Activated naive CD8-positive, alpha-beta T cell (primary cell): ENCODE measurements at regions not wholly inside any gene's neighbourhood (a gene's known extent, or its start where the extent isn't known, plus 50 kb on each side); places are given as distances from the start of the nearest gene placed in this dataset.

ENCODE experiments used
- H3K27ac Mint-ChIP-seq: one replicate; pipeline ENCODE4 v1.8.0; 2021; ENCODE audit warnings: mixed read lengths
- H3K27me3 Mint-ChIP-seq: one replicate; pipeline ENCODE4 v1.8.0; 2021; ENCODE audit warnings: mixed read lengths
- H3K36me3 Mint-ChIP-seq: one replicate; pipeline ENCODE4 v1.8.0; 2021; ENCODE audit warnings: mixed read lengths
- H3K4me1 Mint-ChIP-seq: one replicate; pipeline ENCODE4 v1.8.0; 2021; ENCODE audit warnings: low read depth, mixed read lengths
- H3K4me3 Mint-ChIP-seq: one replicate; pipeline ENCODE4 v1.8.0; 2021; ENCODE audit warnings: mild to moderate bottlenecking, mixed read lengths
- H3K9me3 Mint-ChIP-seq: one replicate; pipeline ENCODE4 v1.8.0; 2021; ENCODE audit warnings: low read depth, mixed read lengths

DNA sequence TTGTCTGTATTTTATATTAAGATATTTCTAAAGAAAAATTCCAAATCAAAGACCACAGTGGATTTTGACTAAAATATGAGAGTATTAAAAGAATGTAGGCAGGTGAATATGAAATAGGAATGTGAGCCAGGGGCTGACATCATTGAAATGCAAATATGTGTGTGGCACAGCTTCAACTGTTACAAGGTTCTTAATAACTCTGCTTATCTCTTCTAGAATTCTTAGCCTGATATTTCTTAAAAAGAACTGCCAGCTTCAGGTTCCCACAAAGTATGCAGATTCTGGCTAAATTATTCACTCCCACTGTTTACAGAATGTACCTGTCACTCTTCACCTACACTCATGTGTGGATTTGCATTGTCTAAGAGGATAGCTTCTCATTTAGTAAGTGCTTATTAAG, 274.4 kb downstream of the DIRAS2 start:
- Mint-ChIP-seq H3K4me3 (no peak overlapping the region), H3K27ac (no peak overlapping the region), H3K27me3 (peaks cover 16% of the 10 kb centered on the region), H3K9me3 (no peaks in the 10 kb centered on the region), H3K4me1 (no peaks in the 10 kb centered on the region), H3K36me3 (no peaks in the 10 kb centered on the region)

DNA sequence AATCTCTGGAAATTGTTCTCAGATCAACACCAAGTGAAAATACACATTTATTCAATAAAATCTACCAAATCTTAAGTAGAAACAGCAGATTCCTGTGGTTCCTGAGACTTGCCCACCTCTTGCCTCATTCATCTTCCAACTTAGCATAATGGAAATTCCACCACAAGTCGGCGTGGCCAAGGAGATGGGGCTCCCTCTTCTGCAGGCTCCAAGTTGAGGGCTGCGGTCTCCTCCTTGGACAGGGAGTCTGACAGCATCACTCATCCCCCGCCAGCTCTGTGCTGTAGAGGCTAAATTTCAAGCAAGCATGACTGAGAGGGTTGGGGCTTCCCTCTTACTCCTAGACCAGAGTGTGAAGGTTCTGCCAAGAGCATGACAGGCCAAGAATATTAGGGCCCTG, 273.7 kb downstream of the DIRAS2 start:
- Mint-ChIP-seq H3K9me3 (no peaks in the 10 kb centered on the region), H3K27ac (no peak overlapping the region), H3K27me3 (peaks cover 13% of the 10 kb centered on the region), H3K4me1 (no peaks in the 10 kb centered on the region), H3K4me3 (no peak overlapping the region), H3K36me3 (no peaks in the 10 kb centered on the region)

DNA sequence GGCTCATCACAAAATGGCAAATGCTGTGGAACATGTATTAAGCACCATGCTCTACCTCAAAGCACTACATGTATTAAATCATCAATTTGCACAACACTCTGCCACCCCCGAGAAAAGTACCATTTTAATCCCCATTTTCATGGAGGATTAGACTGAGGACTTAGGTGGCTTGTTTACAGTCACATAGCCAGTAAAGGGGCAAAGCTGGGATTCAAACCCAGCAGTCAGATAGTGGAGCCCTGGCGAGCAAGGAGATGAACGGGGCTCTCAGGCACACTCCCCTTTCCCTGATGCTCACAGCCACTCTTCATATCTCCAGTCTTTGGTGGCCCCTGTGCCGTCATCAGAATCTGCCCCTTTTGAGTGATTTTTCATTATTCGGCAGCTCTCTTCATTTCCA, 262.9 kb downstream of the DIRAS2 start:
- Mint-ChIP-seq H3K4me3 (no peak overlapping the region), H3K9me3 (no peaks in the 10 kb centered on the region), H3K27ac (no peak overlapping the region), H3K36me3 (no peaks in the 10 kb centered on the region), H3K27me3 (peaks cover 15% of the 10 kb centered on the region), H3K4me1 (no peaks in the 10 kb centered on the region)

DNA sequence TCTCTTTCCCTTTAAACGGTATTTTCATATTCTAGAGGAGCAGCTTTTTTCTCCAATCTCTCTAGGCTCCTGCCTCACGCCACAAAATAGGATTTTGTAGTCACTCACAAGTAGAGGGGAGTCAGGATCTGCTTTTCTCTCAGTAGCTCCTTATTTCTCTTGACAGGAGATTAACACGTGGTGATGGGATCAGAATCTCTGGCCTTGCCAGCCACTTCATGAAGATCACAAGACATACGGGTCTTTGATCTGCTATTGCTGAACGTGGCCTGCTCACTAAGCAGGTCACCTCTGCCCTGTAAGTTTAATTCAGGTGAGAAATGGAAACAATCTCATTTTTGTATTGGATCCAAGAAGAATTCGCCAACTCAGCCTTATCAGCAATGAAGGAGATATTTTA, 257.5 kb downstream of the DIRAS2 start:
- Mint-ChIP-seq H3K4me3 (no peak overlapping the region), H3K9me3 (no peaks in the 10 kb centered on the region), H3K27me3 (peaks cover 18% of the 10 kb centered on the region), H3K4me1 (no peaks in the 10 kb centered on the region), H3K27ac (no peak overlapping the region), H3K36me3 (no peaks in the 10 kb centered on the region)

DNA sequence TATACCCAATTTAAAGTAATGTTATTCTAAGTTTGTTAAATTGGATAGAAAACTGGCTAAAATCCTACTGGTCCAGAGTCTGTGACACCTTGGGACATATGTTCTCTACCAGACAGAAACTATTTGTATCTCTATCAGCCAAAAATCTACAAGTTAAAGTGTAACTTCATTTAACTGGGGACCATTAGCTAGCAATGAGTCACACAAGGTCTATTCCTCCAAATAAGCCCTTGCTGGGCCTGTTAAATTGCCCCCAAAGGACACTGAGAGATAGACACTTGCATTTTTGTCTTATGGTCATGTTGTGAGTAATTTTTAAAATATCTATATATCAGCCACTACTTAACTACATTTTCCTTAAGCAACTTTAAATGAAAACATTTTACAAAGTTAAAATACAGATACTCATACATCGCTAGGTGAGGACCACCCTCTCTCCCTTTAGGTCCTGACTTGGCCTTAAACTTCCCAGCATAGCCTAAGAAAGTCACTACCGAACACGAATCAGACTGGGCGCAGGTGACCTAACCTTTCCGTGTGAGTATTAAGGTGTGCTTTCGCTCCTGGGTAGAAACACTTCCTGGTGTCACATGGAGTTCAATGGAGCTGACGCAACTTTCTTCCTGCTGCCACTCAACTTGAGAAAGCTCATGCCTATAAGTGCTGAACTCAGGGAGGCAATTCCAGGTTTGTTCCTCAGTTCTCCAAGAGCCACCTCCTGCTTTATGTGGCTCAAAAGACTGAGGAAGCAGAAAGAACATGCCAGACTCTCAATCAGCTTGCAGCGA, 249.1 kb downstream of the DIRAS2 start:
- Mint-ChIP-seq H3K4me1 (no peaks in the 10 kb centered on the region), H3K36me3 (no peaks in the 10 kb centered on the region)

DNA sequence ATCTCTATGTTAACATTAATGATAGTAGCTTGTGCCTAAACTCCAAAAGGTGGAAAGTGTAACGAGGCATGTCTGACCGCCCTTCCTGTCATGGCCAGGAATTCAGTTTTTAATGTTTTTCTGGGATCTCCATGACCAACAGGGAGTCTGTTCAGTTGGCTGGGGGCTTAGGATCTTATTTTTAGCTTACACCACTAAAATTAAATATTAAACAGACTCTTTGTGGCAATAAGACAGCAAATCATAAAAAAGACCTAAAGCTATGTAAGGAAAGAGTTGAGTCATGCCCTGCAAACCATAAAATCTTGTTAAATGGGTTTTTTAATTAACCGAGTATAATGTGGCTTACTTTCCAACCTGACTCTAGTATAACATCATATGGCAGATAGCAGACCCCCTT, 247.8 kb downstream of the DIRAS2 start:
- Mint-ChIP-seq H3K4me1 (no peaks in the 10 kb centered on the region), H3K27ac (no peak overlapping the region), H3K36me3 (no peaks in the 10 kb centered on the region), H3K27me3 (peaks cover 13% of the 10 kb centered on the region), H3K9me3 (no peaks in the 10 kb centered on the region), H3K4me3 (no peak overlapping the region)

More for the DNA sequence above, 249.1 kb downstream of the DIRAS2 start:
- H3K4me3 Mint-ChIP-seq = no peak overlapping the region
- H3K27me3 Mint-ChIP-seq = peaks cover 9% of the 10 kb centered on the region
- H3K27ac Mint-ChIP-seq = no peak overlapping the region
- H3K9me3 Mint-ChIP-seq = no peaks in the 10 kb centered on the region

DNA sequence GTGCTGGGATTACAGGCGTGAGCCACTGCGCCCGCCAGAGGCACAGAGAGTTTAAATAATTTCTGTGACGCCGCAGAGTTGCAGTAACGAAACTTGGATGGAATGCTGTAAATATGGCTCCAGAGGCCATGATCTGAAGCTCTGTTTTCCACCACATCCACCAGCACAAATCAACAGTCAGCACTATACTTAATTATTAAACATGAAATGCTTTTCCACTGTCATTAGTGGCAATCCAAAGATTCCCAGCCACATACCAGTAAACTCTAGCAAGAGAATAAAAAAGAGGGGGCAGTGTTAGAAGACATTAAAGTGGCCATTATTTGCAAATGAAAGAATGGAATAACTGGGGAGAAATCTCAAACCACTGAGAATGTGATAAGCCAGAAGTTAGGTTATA, 242.5 kb downstream of the DIRAS2 start:
- H3K4me1 Mint-ChIP-seq = no peaks in the 10 kb centered on the region
- H3K9me3 Mint-ChIP-seq = no peaks in the 10 kb centered on the region
- H3K27me3 Mint-ChIP-seq = peaks cover 19% of the 10 kb centered on the region
- H3K27ac Mint-ChIP-seq = no peak overlapping the region
- no peaks in the 10 kb centered on the region for H3K36me3 Mint-ChIP-seq
- no peak overlapping the region for H3K4me3 Mint-ChIP-seq

DNA sequence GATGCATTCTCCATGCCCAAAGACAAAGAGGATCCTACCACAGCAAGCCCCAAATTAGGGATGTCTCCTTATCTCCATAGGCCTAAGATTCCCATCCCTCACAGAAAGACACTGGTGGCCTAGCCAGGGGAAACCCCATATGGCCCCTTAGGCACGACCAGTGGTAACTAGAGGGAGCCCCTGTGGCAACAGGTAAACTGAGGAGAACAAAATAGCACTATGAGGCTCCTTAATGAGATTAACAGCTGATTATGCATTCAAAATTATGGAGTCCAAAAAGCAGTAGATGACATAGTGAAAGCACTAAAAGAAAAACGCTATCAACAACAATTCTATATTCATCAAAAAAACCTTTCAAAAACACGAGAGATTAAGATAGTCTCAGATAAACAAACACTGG, 234.0 kb downstream of the DIRAS2 start:
- H3K4me3 Mint-ChIP-seq = no peak overlapping the region
- peaks cover 10% of the 10 kb centered on the region for H3K9me3 Mint-ChIP-seq
- H3K27ac Mint-ChIP-seq = no peak overlapping the region
- peaks cover 9% of the 10 kb centered on the region for H3K27me3 Mint-ChIP-seq
- no peaks in the 10 kb centered on the region for H3K4me1 Mint-ChIP-seq
- H3K36me3 Mint-ChIP-seq = peaks cover 3% of the 10 kb centered on the region

DNA sequence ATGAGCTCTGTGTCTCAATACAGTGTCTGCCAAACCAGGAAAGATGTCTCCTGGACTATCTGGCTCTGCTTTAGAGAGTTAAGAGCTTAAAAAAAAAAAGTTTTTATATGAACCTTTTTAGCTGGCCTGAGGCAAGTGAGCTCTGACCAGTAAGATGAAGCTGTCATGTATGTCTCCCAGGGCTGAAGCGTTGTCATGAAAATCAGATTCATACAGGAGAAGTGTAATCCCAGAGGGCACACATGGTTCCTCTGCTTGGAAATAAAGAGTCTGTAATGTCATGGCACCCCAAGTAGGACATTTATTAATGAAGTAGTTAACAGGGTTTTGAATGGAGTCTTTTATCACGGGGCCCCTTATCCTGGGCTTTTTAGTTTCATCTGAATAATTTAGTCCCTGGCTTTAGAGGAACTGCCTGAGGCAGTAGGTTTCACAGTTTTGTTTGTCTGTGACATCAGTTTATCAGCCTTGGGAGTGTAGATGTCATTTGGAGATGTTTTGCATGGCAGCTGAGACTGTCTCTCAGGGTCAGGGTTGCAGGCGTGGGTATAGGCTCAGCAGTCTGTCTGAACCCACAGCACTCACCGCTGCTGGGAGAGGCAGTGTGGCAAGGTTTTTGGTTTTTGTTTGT, 223.3 kb downstream of the DIRAS2 start:
- Mint-ChIP-seq H3K4me1 (no peaks in the 10 kb centered on the region), H3K27me3 (no peaks in the 10 kb centered on the region)

DNA sequence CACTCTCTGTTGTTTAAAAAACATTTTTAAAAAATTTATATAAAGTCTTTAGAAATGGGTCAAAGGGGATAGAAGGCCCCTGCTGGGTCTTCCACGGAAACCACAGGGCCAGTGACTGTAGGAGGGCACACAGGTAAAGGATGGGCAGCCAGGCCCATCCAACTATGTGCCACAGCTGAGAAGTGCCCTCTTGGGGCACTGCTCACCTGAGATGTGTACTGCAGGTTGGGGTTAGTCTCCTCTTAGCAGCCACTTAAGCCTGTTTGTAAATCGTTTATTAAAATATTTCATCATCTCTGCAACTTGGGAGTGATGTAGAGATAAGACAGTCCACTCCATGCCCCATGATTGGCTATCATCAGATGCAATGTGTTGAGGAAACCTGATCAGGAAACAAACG, 222.4 kb downstream of the DIRAS2 start:
- H3K4me1 Mint-ChIP-seq = no peaks in the 10 kb centered on the region
- no peak overlapping the region for H3K27ac Mint-ChIP-seq
- H3K4me3 Mint-ChIP-seq = no peak overlapping the region
- H3K36me3 Mint-ChIP-seq = no peaks in the 10 kb centered on the region
- H3K27me3 Mint-ChIP-seq = no peaks in the 10 kb centered on the region
- no peaks in the 10 kb centered on the region for H3K9me3 Mint-ChIP-seq

More for the DNA sequence above, 223.3 kb downstream of the DIRAS2 start:
- H3K4me3 Mint-ChIP-seq = no peak overlapping the region
- H3K36me3 Mint-ChIP-seq = no peaks in the 10 kb centered on the region
- H3K9me3 Mint-ChIP-seq = no peaks in the 10 kb centered on the region
- H3K27ac Mint-ChIP-seq = no peak overlapping the region

DNA sequence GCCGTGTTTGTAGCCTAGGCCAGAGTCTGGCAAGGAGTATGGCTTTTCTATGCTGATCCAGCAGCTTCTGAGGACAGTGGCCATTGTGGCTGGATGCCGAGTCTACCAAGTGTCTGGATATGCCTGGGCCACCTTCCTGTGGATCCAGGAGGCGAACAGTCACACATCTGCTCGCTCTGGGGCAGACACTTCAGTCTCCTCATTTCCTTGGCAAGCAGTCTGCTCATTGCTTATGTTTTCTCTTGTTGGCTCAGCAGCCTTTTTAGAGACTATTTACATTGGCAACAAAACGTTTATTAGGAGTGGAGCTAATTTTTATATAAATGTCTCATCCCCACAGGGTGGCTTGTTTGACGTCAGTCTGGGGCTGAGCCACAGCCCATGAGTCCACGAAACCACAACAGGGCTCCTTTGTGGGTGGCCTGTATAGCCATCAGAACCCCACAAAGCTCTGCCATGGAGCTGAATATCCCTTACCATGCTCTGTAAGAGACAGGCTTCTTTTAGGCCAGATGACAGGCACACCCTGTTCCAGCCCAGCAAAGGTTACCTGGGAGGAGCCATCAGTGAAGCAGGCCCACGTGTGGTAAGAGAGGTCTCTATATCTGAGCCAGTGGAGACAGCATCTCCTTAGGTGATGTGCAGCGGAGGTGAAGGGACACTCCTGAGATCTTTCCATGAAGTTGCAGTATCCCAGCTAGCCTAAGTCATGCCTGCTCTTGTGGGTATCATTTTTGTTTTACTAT, 221.7 kb downstream of the DIRAS2 start:
- Mint-ChIP-seq H3K36me3 (no peaks in the 10 kb centered on the region), H3K9me3 (no peaks in the 10 kb centered on the region), H3K27ac (no peak overlapping the region), H3K4me1 (no peaks in the 10 kb centered on the region), H3K4me3 (no peak overlapping the region), H3K27me3 (no peaks in the 10 kb centered on the region)

DNA sequence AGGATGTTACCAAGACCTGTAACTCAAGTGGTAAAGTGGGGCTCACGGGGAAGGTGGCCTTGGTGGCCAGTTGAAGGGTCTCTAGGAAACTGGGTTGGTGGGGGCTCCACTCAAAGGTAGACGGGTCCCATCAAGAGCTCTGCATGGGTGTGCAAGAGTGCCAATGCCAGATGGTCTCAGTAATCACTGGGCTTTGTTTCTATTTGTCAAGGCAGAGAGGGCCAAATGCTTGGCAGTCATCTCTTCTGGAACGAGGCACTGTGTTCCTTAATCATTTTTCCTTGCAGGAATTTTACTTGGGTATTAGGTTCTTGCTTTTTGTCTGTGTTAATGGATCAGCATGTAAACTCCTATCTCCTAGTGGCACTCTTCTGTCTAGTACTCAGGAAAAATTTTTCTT, 220.8 kb downstream of the DIRAS2 start:
- H3K4me3 Mint-ChIP-seq = no peak overlapping the region
- H3K27ac Mint-ChIP-seq = no peak overlapping the region
- no peaks in the 10 kb centered on the region for H3K9me3 Mint-ChIP-seq

DNA sequence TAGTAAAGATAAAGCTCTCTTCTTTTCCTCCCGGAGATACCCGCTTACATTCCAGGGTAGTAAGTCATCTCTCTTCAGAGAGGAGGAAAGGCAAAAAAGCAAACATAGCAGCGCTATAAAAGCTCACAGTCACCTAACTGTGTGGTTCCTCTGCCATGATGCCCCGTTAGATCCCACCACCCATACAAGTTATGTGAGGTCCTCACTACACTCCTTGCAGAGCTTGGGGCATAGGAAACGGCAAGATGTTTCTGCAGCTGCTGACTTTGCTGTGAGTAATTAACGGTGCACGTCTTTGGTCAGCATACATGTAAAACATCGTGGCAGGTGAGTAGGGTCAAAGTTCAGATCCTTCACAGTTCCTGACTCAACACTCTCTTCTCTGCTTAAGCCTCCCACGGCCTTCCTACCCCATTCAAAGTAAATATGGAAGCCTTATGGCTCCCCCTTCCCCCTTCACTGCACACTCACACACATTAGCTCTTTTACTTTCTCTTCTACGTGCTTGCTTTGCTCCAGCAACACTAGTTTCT, 218.9 kb downstream of the DIRAS2 start:
- Mint-ChIP-seq H3K9me3 (no peaks in the 10 kb centered on the region), H3K4me3 (no peak overlapping the region), H3K27ac (no peak overlapping the region), H3K36me3 (no peaks in the 10 kb centered on the region), H3K27me3 (no peaks in the 10 kb centered on the region), H3K4me1 (no peaks in the 10 kb centered on the region)

More for the DNA sequence above, 220.8 kb downstream of the DIRAS2 start:
- H3K27me3 Mint-ChIP-seq = no peaks in the 10 kb centered on the region
- no peaks in the 10 kb centered on the region for H3K4me1 Mint-ChIP-seq
- H3K36me3 Mint-ChIP-seq = no peaks in the 10 kb centered on the region

DNA sequence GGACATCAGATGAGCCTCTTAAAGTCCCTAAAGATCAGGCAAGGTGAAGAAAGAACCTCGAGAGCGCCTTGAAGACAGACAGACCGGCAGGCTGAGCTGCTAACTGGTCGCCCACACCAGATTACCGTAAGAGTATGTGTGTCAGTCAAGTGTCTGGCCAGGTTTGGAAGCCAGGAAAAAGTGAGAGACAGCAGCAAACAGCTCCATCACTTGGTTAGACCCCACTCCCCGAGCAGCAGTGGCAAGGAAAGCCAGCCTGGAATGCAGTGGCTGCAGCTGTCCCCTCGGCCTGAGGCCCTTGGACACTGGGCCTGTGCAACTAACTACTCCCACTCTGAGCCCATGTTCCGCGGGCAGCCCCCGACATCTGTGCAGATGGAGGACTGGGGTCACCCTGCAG, 214.1 kb downstream of the DIRAS2 start:
- Mint-ChIP-seq H3K27ac (no peak overlapping the region), H3K4me1 (no peaks in the 10 kb centered on the region), H3K36me3 (no peaks in the 10 kb centered on the region), H3K4me3 (no peak overlapping the region), H3K27me3 (peaks cover 2% of the 10 kb centered on the region), H3K9me3 (no peaks in the 10 kb centered on the region)

DNA sequence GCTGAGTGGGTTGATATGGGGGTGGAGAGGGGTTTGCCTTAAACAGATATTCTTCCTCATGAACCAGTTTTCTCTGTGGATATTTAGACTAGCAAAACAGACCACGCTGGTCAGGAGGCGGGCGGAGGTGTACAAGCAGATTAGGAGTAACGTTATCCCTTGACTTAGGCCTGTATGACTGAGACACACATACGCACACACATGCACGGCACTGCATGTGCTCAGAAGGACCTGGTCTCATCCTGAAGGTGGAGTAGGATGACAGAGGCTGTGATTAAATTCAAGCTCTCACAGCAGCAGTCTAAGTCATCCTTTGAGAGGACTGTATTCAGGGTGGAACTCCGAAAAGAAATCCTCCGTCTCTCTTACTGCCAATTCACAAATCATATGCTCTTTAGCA, 209.7 kb downstream of the DIRAS2 start:
- no peak overlapping the region for H3K27ac Mint-ChIP-seq
- H3K9me3 Mint-ChIP-seq = no peaks in the 10 kb centered on the region
- H3K36me3 Mint-ChIP-seq = no peaks in the 10 kb centered on the region
- H3K27me3 Mint-ChIP-seq = peaks cover 16% of the 10 kb centered on the region
- no peak overlapping the region for H3K4me3 Mint-ChIP-seq
- H3K4me1 Mint-ChIP-seq = no peaks in the 10 kb centered on the region
